Osteoblast (primary cell): ENCODE measurements at regions not wholly inside any gene's neighbourhood (a gene's known extent, or its start where the extent isn't known, plus 50 kb on each side); places are given as distances from the start of the nearest gene placed in this dataset.

Source experiments
- DNase-seq: peaks from one replicate; pipeline ENCODE4 v3.0.0; 2011; ENCODE audit warnings: low spot score, mixed read lengths; ENCODE audit not compliant: insufficient read length; ENCODE audit errors: missing footprints
- H2AFZ ChIP-seq: 2 replicates; pipeline ENCODE4 v1.6.0; 2011; ENCODE audit warnings: mild to moderate bottlenecking, low read length
- H3K27ac ChIP-seq: 2 replicates; pipeline ENCODE4 v1.5.1; 2011; ENCODE audit warnings: mild to moderate bottlenecking, low read depth, low read length, moderate library complexity
- H3K27me3 ChIP-seq: 2 replicates; pipeline ENCODE4 v1.6.0; 2012; ENCODE audit warnings: mild to moderate bottlenecking, control low read depth, inconsistent platforms, low read length, moderate library complexity; ENCODE audit not compliant: insufficient read depth
- H3K36me3 ChIP-seq: 2 replicates; pipeline ENCODE4 v1.5.1; 2011; ENCODE audit warnings: mild to moderate bottlenecking, low read length, control low read depth, moderate library complexity; ENCODE audit not compliant: insufficient read depth
- H3K4me1 ChIP-seq: 2 replicates; pipeline ENCODE4 v1.5.1; 2011; ENCODE audit warnings: mild to moderate bottlenecking, low read length, control low read depth, moderate library complexity; ENCODE audit not compliant: insufficient read depth
- H3K4me2 ChIP-seq: 2 replicates; pipeline ENCODE4 v1.6.0; 2011; ENCODE audit warnings: mild to moderate bottlenecking, low read length; ENCODE audit not compliant: insufficient read depth
- H3K4me3 ChIP-seq: fragments of 200-600 bp; sonication (generic); 3 replicates; pipeline ENCODE4 v1.5.1; 2012; ENCODE audit warnings: mild to moderate bottlenecking, low read length, inconsistent platforms; ENCODE audit not compliant: insufficient read depth
- H3K79me2 ChIP-seq: 2 replicates; pipeline ENCODE4 v1.6.0; 2012; ENCODE audit warnings: mild to moderate bottlenecking, low read length, control low read depth, inconsistent platforms; ENCODE audit not compliant: insufficient read depth
- H3K9me3 ChIP-seq: 2 replicates; pipeline ENCODE4 v1.5.1; 2011; ENCODE audit warnings: low read depth, low read length, control low read depth
- H4K20me1 ChIP-seq: 2 replicates; pipeline ENCODE4 v1.6.0; 2012; ENCODE audit warnings: mild to moderate bottlenecking, low read length, control low read depth; ENCODE audit not compliant: insufficient read depth
- TF ChIP-seq, protein P1 (sequence below): IDR thresholded peaks from 2 replicates; pipeline ENCODE4 v1.5.1; 2011; ENCODE audit warnings: mild to moderate bottlenecking, low read depth, low read length, moderate library complexity; ENCODE audit errors: extremely low read depth

DNA sequence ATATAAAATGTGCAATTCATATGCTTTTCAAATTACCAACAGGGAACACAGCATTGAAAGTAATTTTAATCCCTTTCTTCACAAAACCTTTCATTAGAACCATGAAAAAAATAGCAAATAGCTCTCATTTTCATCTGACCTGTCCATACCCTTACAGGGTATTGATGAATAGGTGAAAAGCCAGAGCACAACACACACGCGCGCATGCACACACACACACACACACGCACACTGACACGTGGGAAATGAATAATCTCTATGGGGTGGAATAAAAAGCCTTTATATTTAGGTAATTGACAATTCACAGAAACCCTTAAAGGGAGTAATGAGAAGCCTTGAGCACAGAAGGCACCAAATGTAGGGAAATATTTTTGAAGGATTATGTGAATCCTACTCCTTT, 76.2 kb upstream of the POU2AF2 start:
- Histone ChIP-seq H3K4me1 (no peaks in the 10 kb centered on the region), H3K27me3 (no peaks in the 10 kb centered on the region), H3K79me2 (no peaks in the 10 kb centered on the region), H3K9me3 (no peaks in the 10 kb centered on the region), H2AFZ (no peak overlapping the region), H3K36me3 (no peaks in the 10 kb centered on the region), H4K20me1 (no peaks in the 10 kb centered on the region), H3K27ac (no peak overlapping the region), H3K4me2 (no peak overlapping the region), H3K4me3 (no peak overlapping the region)
- DNase-seq, result no peak
- TF ChIP-seq, protein P1, sequence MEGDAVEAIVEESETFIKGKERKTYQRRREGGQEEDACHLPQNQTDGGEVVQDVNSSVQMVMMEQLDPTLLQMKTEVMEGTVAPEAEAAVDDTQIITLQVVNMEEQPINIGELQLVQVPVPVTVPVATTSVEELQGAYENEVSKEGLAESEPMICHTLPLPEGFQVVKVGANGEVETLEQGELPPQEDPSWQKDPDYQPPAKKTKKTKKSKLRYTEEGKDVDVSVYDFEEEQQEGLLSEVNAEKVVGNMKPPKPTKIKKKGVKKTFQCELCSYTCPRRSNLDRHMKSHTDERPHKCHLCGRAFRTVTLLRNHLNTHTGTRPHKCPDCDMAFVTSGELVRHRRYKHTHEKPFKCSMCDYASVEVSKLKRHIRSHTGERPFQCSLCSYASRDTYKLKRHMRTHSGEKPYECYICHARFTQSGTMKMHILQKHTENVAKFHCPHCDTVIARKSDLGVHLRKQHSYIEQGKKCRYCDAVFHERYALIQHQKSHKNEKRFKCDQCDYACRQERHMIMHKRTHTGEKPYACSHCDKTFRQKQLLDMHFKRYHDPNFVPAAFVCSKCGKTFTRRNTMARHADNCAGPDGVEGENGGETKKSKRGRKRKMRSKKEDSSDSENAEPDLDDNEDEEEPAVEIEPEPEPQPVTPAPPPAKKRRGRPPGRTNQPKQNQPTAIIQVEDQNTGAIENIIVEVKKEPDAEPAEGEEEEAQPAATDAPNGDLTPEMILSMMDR, result no peak

DNA sequence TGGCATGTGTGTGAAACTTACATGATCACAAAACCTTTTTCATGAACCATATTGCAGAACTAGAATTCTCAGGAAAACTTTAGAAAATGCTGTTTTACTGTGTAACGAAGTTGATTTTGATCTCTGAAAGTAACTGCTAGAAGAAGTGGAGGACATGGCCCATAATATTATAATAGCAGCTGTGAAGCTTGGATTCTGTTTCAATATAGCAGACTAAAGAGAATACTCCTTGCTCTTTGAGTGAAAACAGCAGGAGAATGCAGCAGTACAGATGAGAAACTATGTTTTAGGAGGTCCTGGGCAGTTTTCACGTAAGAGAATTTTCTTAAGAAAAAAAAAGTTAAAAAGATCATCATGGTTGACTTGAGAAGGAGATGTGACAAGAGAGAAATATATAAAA, 76.7 kb upstream of the POU2AF2 start:
- Histone ChIP-seq H3K9me3 (no peaks in the 10 kb centered on the region), H3K27ac (no peak overlapping the region), H3K4me3 (no peak overlapping the region), H3K36me3 (no peaks in the 10 kb centered on the region), H3K4me1 (no peaks in the 10 kb centered on the region), H4K20me1 (no peaks in the 10 kb centered on the region), H3K79me2 (no peaks in the 10 kb centered on the region), H3K4me2 (no peak overlapping the region), H2AFZ (no peak overlapping the region), H3K27me3 (no peaks in the 10 kb centered on the region)
- DNase-seq, result no peak
- TF ChIP-seq, protein P1, result no peak

DNA sequence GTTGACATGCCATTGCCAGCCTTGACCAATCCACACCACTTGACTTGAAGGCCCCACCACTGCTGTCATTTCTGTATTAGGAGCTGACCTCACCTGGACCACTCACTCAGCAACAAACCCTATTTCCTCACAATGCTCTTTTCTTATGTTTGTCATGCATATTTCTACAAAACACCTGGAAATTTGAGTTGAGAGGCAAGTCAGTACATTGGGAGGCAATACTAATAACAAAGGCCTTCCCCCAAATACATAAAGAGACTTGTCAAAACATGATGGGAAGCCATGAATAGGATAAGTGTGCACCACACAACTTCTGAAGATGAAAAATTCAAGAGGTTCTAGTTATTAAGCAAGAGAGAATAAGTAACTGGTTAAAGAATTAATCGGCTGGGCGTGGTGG, 77.9 kb upstream of the POU2AF2 start:
- Histone ChIP-seq H3K36me3 (no peaks in the 10 kb centered on the region), H3K79me2 (no peaks in the 10 kb centered on the region), H3K4me2 (no peak overlapping the region), H2AFZ (no peak overlapping the region), H3K4me1 (no peaks in the 10 kb centered on the region), H3K27me3 (no peaks in the 10 kb centered on the region), H3K27ac (no peak overlapping the region), H4K20me1 (no peaks in the 10 kb centered on the region), H3K9me3 (no peaks in the 10 kb centered on the region), H3K4me3 (no peak overlapping the region)
- TF ChIP-seq, protein P1, result no peak
- no peak for DNase-seq

DNA sequence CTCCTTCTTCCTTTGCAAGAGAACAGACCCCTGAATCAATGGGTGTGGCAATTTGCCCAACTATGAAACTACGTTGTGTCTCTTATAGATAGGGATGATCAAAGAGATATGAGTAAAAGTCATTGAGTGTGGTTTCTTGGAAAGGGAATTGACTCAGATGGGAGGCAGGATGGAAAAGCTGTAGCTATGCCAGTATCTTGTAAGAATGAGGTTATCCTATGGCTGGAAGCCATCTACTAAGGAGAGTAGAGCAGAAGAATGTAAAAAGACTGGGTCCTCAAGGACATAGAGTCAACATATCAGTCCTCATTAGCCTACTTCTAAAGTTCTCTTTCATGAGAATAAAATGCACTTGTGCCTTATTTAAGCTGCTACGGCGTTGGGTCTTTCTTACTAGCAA, 78.9 kb upstream of the POU2AF2 start:
- Histone ChIP-seq H3K4me2 (no peak overlapping the region), H3K79me2 (no peaks in the 10 kb centered on the region), H3K27me3 (no peaks in the 10 kb centered on the region), H3K4me3 (no peak overlapping the region), H4K20me1 (no peaks in the 10 kb centered on the region), H3K9me3 (no peaks in the 10 kb centered on the region), H2AFZ (no peak overlapping the region), H3K27ac (no peak overlapping the region), H3K36me3 (no peaks in the 10 kb centered on the region), H3K4me1 (no peaks in the 10 kb centered on the region)
- TF ChIP-seq, protein P1, result no peak
- no peak for DNase-seq
